Transverse colon (tissue), 4 donors: ENCODE measurements at regions not wholly inside any gene's neighbourhood (a gene's known extent, or its start where the extent isn't known, plus 50 kb on each side); places are given as distances from the start of the nearest gene placed in this dataset.
"Not testable (repeated sequence)": the region's sequence is repeated elsewhere in the genome, so short reads cannot be mapped to it uniquely, and the experiment has no call there.

Experiments
- DNase-seq: peaks from one replicate; pipeline ENCODE4 v3.0.0-alpha.2; 2019
- H3K27ac ChIP-seq, 4 donors: fragments of 200-600 bp; sonication (generic); 2 replicates each; pipeline ENCODE4 v1.5.1; 2016 to 2018; ENCODE audit warnings: inconsistent platforms in 4 of 4
- H3K27me3 ChIP-seq: fragments of 200-600 bp; sonication (generic); 2 replicates; pipeline ENCODE4 v1.5.1; 2017; ENCODE audit warnings: inconsistent platforms
- H3K36me3 ChIP-seq, 4 donors: fragments of 200-600 bp; sonication (generic); 2 replicates each; pipeline ENCODE4 v1.5.1; 2017 to 2019; ENCODE audit warnings: inconsistent platforms in 4 of 4
- H3K4me1 ChIP-seq, 4 donors: fragments of 200-600 bp; sonication (generic); 2 replicates each; pipeline ENCODE4 v1.5.1; 2017 to 2020; ENCODE audit warnings: inconsistent platforms in 4 of 4
- H3K4me3 ChIP-seq, 4 donors: fragments of 200-600 bp; sonication (generic); 1 replicate in 1 of 4; 2 replicates in 3 of 4; pipeline versions ENCODE4 v1.5.1 to v1.6.1; 2017 to 2019; ENCODE audit warnings: inconsistent platforms in 4 of 4
- H3K9me3 ChIP-seq, 2 donors: fragments of 200-600 bp; sonication (generic); 2 replicates each; pipeline ENCODE4 v1.5.1; 2017 to 2019; ENCODE audit warnings: inconsistent platforms in 2 of 2
- CTCF ChIP-seq, 5 experiments: fragments of 200-600 bp in 3 of 5; fragments of 450-650 bp in 2 of 5; sonication (generic) in 3 of 5; IDR thresholded peaks; 1 replicate in 2 of 5; 2 replicates in 3 of 5; pipeline ENCODE4 v1.5.1; 2016 to 2017; ENCODE audit warnings: antibody characterized with exemption in 5 of 5, inconsistent platforms in 3 of 5, mild to moderate bottlenecking in 2 of 5, moderate library complexity in 1 of 5
- EP300 ChIP-seq: sonication (generic); formaldehyde crosslinking; IDR thresholded peaks from one replicate; pipeline ENCODE4 v1.6.1; 2017; ENCODE audit warnings: antibody characterized with exemption, low read depth
- POLR2A ChIP-seq: fragments of 450-650 bp; IDR thresholded peaks from one replicate; pipeline ENCODE4 v1.6.1; 2016; ENCODE audit warnings: antibody characterized with exemption, mild to moderate bottlenecking, moderate library complexity
- POLR2AphosphoS5 ChIP-seq, 3 donors: sonication (generic); formaldehyde crosslinking; IDR thresholded peaks; one replicate each; pipeline ENCODE4 v1.6.1; 2016; ENCODE audit warnings: antibody characterized with exemption in 3 of 3
- WGBS, 2 donors: methylation state at CpG; one replicate each; pipeline ENCODE4 v1.1.5; 2018; ENCODE audit warnings: low coverage in 1 of 2; 5-methylcytosine and 5-hydroxymethylcytosine counted together
- in situ Hi-C, 4 donors: fragments of 200-750 bp; cut with MboI; loops; one replicate each; pipeline versions ENCODE4 v1.15.0 to v1.15.1; 2017; ENCODE audit warnings: low sequenced_read_pairs in 3 of 4, low pct_ligation_motif_present in 1 of 4, low pct_unique_long_range_greater_than_20kb in 1 of 4
- intact Hi-C: fragments of 100-400 bp; cut with DNase I; formaldehyde crosslinking; loops from one replicate; pipeline ENCODE4 v1.15.1; 2023; ENCODE audit warnings: low total_unique reads

GRCh38 chr6:131486608-131487007 is 86.4 kb upstream of the ARG1 start:
- in situ Hi-C loops: no loop called here
- no peak for DNase-seq
- TF ChIP-seq POLR2A (no peak), EP300 (no peak), CTCF (IDR thresholded peaks at IDR 0.05) (no peak), POLR2AphosphoS5 (IDR thresholded peaks at IDR 0.05) (no peak)

GRCh38 chr6:131488780-131489179 is 84.2 kb upstream of the ARG1 start:
- no peaks in the 10 kb centered on the region for H3K9me3 ChIP-seq
- no peaks in the 10 kb centered on the region for H3K36me3 ChIP-seq
- intact Hi-C loops (no loop called here), in situ Hi-C loops (no loop called here)
- DNase-seq: no peak
- H3K4me1 ChIP-seq: no peaks in the 10 kb centered on the region
- H3K4me3 ChIP-seq: no peak overlapping the region
- TF ChIP-seq EP300: no peak
- TF ChIP-seq POLR2A: no peak
- no peak for TF ChIP-seq CTCF (IDR thresholded peaks at IDR 0.05)
- no peak for TF ChIP-seq POLR2AphosphoS5 (IDR thresholded peaks at IDR 0.05)
- H3K27ac ChIP-seq: no peak overlapping the region
- no peaks in the 10 kb centered on the region for H3K27me3 ChIP-seq
- 81% methylated on average over 3 of the region's 3 CpGs; no CpG with 5 or more reads in 1 of the 2 donors for WGBS, 2 donors

More at GRCh38 chr6:131486608-131487007, 86.4 kb upstream of the ARG1 start:
- Histone ChIP-seq H3K9me3 (no peaks in the 10 kb centered on the region), H3K4me1 (no peaks in the 10 kb centered on the region), H3K27me3 (no peaks in the 10 kb centered on the region), H3K36me3 (no peaks in the 10 kb centered on the region), H3K27ac (no peak overlapping the region), H3K4me3 (no peak overlapping the region)
- intact Hi-C loops: no loop called here
- WGBS, 2 donors: 76 to 82% methylated on average over 1 to 2 of the region's 2 CpGs

- TF ChIP-seq EP300 (no peak), CTCF (IDR thresholded peaks at IDR 0.05) (no peak), POLR2A (no peak), POLR2AphosphoS5 (IDR thresholded peaks at IDR 0.05) (no peak)
- no peaks in the 10 kb centered on the region for H3K27me3 ChIP-seq
- no peak overlapping the region for H3K27ac ChIP-seq
- in situ Hi-C loops (no loop called here), intact Hi-C loops (no loop called here)
- no peaks in the 10 kb centered on the region for H3K4me1 ChIP-seq
- WGBS, 2 donors: 44 to 56% methylated on average over 3 of the region's 3 CpGs
- H3K4me3 ChIP-seq: no peak overlapping the region
- no peaks in the 10 kb centered on the region for H3K36me3 ChIP-seq
- no peak for DNase-seq
- H3K9me3 ChIP-seq: no peaks in the 10 kb centered on the region
Observed at GRCh38 chr6:131490441-131490840, 82.6 kb upstream of the ARG1 start.

- in situ Hi-C loops (no loop called here), intact Hi-C loops (no loop called here)
Observed at GRCh38 chr6:131492932-131493573, 80.0 kb upstream of the ARG1 start.

GRCh38 chr6:131504387-131504786 is 68.6 kb upstream of the ARG1 start:
- H3K9me3 ChIP-seq, H3K4me1 ChIP-seq, intact Hi-C loops, H3K36me3 ChIP-seq, in situ Hi-C loops, H3K27me3 ChIP-seq, H3K4me3 ChIP-seq, DNase-seq, H3K27ac ChIP-seq: not testable (repeated sequence)
- 64 to 79% methylated on average over 3 to 5 of the region's 5 CpGs for WGBS, 2 donors

More at GRCh38 chr6:131492932-131493573, 80.0 kb upstream of the ARG1 start:
- DNase-seq: no peak
- H3K27me3 ChIP-seq: no peaks in the 10 kb centered on the region
- no peaks in the 10 kb centered on the region for H3K4me1 ChIP-seq
- no peak overlapping the region for H3K4me3 ChIP-seq
- no peaks in the 10 kb centered on the region for H3K9me3 ChIP-seq
- TF ChIP-seq EP300: no peak
- TF ChIP-seq CTCF (IDR thresholded peaks at IDR 0.05): no peak
- TF ChIP-seq POLR2AphosphoS5 (IDR thresholded peaks at IDR 0.05): no peak
- TF ChIP-seq POLR2A: no peak
- no peak overlapping the region for H3K27ac ChIP-seq
- H3K36me3 ChIP-seq: no peaks in the 10 kb centered on the region
- WGBS, 2 donors: 89 to 90% methylated on average over 4 of the region's 4 CpGs
